Endothelial cell of umbilical vein (primary cell): ENCODE measurements at regions not wholly inside any gene's neighbourhood (a gene's known extent, or its start where the extent isn't known, plus 50 kb on each side); places are given as distances from the start of the nearest gene placed in this dataset.
A peak's percentile ranks its signal among the peaks of the same experiment; 100 is the strongest.

Source experiments
- BruUV-seq: library from RNA; stranded (reverse); fragments of 400-500 nt; replicated peaks from 2 replicates; lab custom pipeline; 2021; lab: Mats Ljungman, UMichigan
- CTCF ChIA-PET: fragments of 300-600, 350-600 bp; sonication (Branson Sonifier 250); formaldehyde crosslinking; loops from one replicate; lab custom pipeline; 2021; ENCODE audit warnings: antibody characterized with exemption, inconsistent platforms; lab: Charles Lee
- POLR2A ChIA-PET: fragments of 300-600, 350-600 bp; sonication (Branson Sonifier 250); formaldehyde crosslinking; loops from one replicate; lab custom pipeline; 2021; ENCODE audit warnings: antibody characterized with exemption, inconsistent platforms; lab: Charles Lee
- DNase-seq: peaks from one replicate; pipeline ENCODE4 v3.0.0-alpha.2; 2011; ENCODE audit warnings: low read depth, low spot score
- FAIRE-seq: peaks from 2 replicates; lab custom pipeline; 2011; peaks lifted over from hg19 to GRCh38; lab: Jason Lieb, UNC
- H2AFZ ChIP-seq: 2 replicates; pipeline ENCODE4 v1.6.0; 2012; ENCODE audit warnings: low read depth, low read length, control low read depth, inconsistent platforms
- H3K27ac ChIP-seq: 2 replicates; pipeline ENCODE4 v1.5.1; 2011; ENCODE audit warnings: low read depth, mild to moderate bottlenecking, control low read depth, low read length, moderate library complexity; ENCODE audit not compliant: insufficient read depth
- H3K27me3 ChIP-seq, 2 experiments: 2 replicates each; pipeline versions ENCODE4 v1.6.0 to v1.6.1; 2011; ENCODE audit warnings: low read length in 2 of 2, mixed read lengths in 1 of 2; ENCODE audit not compliant: control insufficient read depth in 2 of 2, insufficient read depth in 2 of 2
- H3K36me3 ChIP-seq, 2 experiments: 2 replicates in 1 of 2; 3 replicates in 1 of 2; pipeline ENCODE4 v1.5.1; 2011; ENCODE audit warnings: low read length in 2 of 2, mild to moderate bottlenecking in 1 of 2, moderate library complexity in 1 of 2; ENCODE audit not compliant: control insufficient read depth in 2 of 2, insufficient read depth in 2 of 2; ENCODE audit errors: extremely low read depth in 1 of 2
- H3K4me1 ChIP-seq: 3 replicates; pipeline ENCODE4 v1.5.1; 2011; ENCODE audit warnings: mild to moderate bottlenecking, low read length; ENCODE audit not compliant: control insufficient read depth, insufficient read depth; ENCODE audit errors: extremely low read depth
- H3K4me2 ChIP-seq: 2 replicates; pipeline ENCODE4 v1.6.1; 2011; ENCODE audit warnings: low read length, control low read depth, mixed read lengths; ENCODE audit not compliant: insufficient read depth
- H3K4me3 ChIP-seq, 3 experiments: fragments of 200-600 bp in 1 of 3; sonication (generic), shearing (Covaris generic) in 1 of 3; replicated peaks in 1 of 3; 2 replicates each; pipeline ENCODE4 v1.5.1; 2011 to 2016; ENCODE audit warnings: control low read depth in 3 of 3, low read length in 3 of 3, mild to moderate bottlenecking in 2 of 3, inconsistent platforms in 1 of 3, low read depth in 1 of 3, moderate library complexity in 1 of 3; ENCODE audit not compliant: insufficient read depth in 1 of 3
- H3K79me2 ChIP-seq: 2 replicates; pipeline ENCODE4 v1.6.0; 2012; ENCODE audit warnings: low read length, inconsistent platforms; ENCODE audit not compliant: control insufficient read depth, insufficient read depth
- H3K9ac ChIP-seq: replicated peaks from 2 replicates; pipeline ENCODE3; 2011; ENCODE audit warnings: low read length, control low read depth; ENCODE audit not compliant: insufficient read depth; ENCODE audit errors: extremely low read depth
- H3K9me1 ChIP-seq: replicated peaks from 3 replicates; pipeline ENCODE4 v1.6.0; 2011; ENCODE audit warnings: mild to moderate bottlenecking, low read length; ENCODE audit not compliant: control insufficient read depth, insufficient read depth; ENCODE audit errors: extremely low read depth
- H3K9me3 ChIP-seq: replicated peaks from 2 replicates; pipeline ENCODE4 v1.5.1; 2012; ENCODE audit warnings: low read length, inconsistent platforms; ENCODE audit not compliant: control insufficient read depth, insufficient read depth
- H4K20me1 ChIP-seq: replicated peaks from 2 replicates; pipeline ENCODE3; 2011; ENCODE audit warnings: mild to moderate bottlenecking, low read length; ENCODE audit not compliant: control insufficient read depth, insufficient read depth; ENCODE audit errors: extremely low read depth
- FOS ChIP-seq: IDR thresholded peaks from 2 replicates; pipeline ENCODE4 v1.6.1; 2011; ENCODE audit warnings: mild to moderate bottlenecking, low read length, moderate library complexity, borderline replicate concordance; ENCODE audit not compliant: insufficient read depth
- MAX ChIP-seq: IDR thresholded peaks from 2 replicates; pipeline ENCODE4 v1.6.1; 2011; ENCODE audit not compliant: insufficient read depth, insufficient read length
- MYC ChIP-seq: IDR thresholded peaks from one replicate; pipeline ENCODE4 v1.6.1; 2011; ENCODE audit warnings: mild to moderate bottlenecking, low read depth, low read length
- POLR2A ChIP-seq: IDR thresholded peaks from 2 replicates; pipeline ENCODE4 v1.6.1; 2012; ENCODE audit warnings: low read depth, mild to moderate bottlenecking, control low read depth, low read length
- POLR2AphosphoS5 ChIP-seq: IDR thresholded peaks from 2 replicates; pipeline ENCODE4 v1.6.1; 2012; ENCODE audit warnings: low read depth, mild to moderate bottlenecking, control low read depth, low read length, moderate library complexity; ENCODE audit not compliant: insufficient read depth
- dilution Hi-C: fragments of 300-500 bp; cut with MboI; formaldehyde crosslinking; loops from one replicate; pipeline ENCODE4 v1.15.0; 2019; ENCODE audit warnings: low sequenced_read_pairs; ENCODE audit not compliant: extremely low pct_ligation_motif_present
- intact Hi-C: fragments of 100-400 bp; cut with micrococcal nuclease; formaldehyde crosslinking; loops from one replicate; pipeline ENCODE4 v1.10.0; 2022

GRCh38 chr2:234686088-234686890 is 189.4 kb upstream of the ARL4C start:
- no peak overlapping the region for H3K4me3 ChIP-seq
- no peak overlapping the region for H3K4me2 ChIP-seq
- no peak overlapping the region for H3K27ac ChIP-seq
- no peaks in the 10 kb centered on the region for H3K9me1 ChIP-seq
- dilution Hi-C loops (no loop called here), intact Hi-C loops (loop anchor here (10.0 kb wide), 1 partner anchor 261 kb away; no protein-coding TSS in a partner anchor)
- TF ChIP-seq MYC (no peak), POLR2AphosphoS5 (no peak), MAX (no peak)
- no peaks in the 10 kb centered on the region for H3K27me3 ChIP-seq
- H3K9me3 ChIP-seq: no peaks in the 10 kb centered on the region
- no peak overlapping the region for H2AFZ ChIP-seq
- FAIRE-seq (no peak), DNase-seq (peak; percentile 27)
- no peaks in the 10 kb centered on the region for H3K79me2 ChIP-seq
- BruUV-seq: no TSS peak
- no peaks in the 10 kb centered on the region for H4K20me1 ChIP-seq
- no peak overlapping the region for H3K9ac ChIP-seq
- no peaks in the 10 kb centered on the region for H3K36me3 ChIP-seq
- CTCF ChIA-PET: no interaction called here
- POLR2A ChIA-PET: no interaction called here
- H3K4me1 ChIP-seq: peaks cover 24% of the 10 kb centered on the region

- no peaks in the 10 kb centered on the region for H3K27me3 ChIP-seq
- CTCF ChIA-PET: interaction anchor here (1.2 kb wide), 1 partner anchor 10 kb away, joined by 3 read pairs; no protein-coding TSS in a partner anchor
These were observed 187.6 kb upstream of the ARL4C start for GRCh38 chr2:234684466-234684865.

More at GRCh38 chr2:234684466-234684865, 187.6 kb upstream of the ARL4C start:
- Histone ChIP-seq H3K27ac (no peak overlapping the region), H3K9me1 (no peaks in the 10 kb centered on the region), H4K20me1 (no peaks in the 10 kb centered on the region), H3K4me3 (no peak overlapping the region), H3K4me2 (no peak overlapping the region), H2AFZ (no peak overlapping the region), H3K36me3 (no peaks in the 10 kb centered on the region), H3K79me2 (no peaks in the 10 kb centered on the region), H3K9ac (no peak overlapping the region), H3K4me1 (peaks cover 21% of the 10 kb centered on the region), H3K9me3 (no peaks in the 10 kb centered on the region)
- POLR2A ChIA-PET: no interaction called here
- FAIRE-seq (peak; percentile 15), DNase-seq (no peak)
- dilution Hi-C loops (no loop called here), intact Hi-C loops (loop anchor here (10.0 kb wide), 1 partner anchor 260 kb away; no protein-coding TSS in a partner anchor)
- no TSS peak for BruUV-seq
- TF ChIP-seq FOS: no peak
- TF ChIP-seq POLR2A: no peak
- TF ChIP-seq POLR2AphosphoS5: no peak
